Stimulated activated CD4-positive, alpha-beta T cell treated with anti-CD3 and anti-CD28 coated beads, TNF-alpha, amount 100 ng/mL, for 4 hours (primary cell): ENCODE measurements at regions not wholly inside any gene's neighbourhood (a gene's known extent, or its start where the extent isn't known, plus 50 kb on each side); places are given as distances from the start of the nearest gene placed in this dataset.

Source experiments
- DNase-seq, 3 experiments: peaks; one replicate each; pipeline ENCODE4 v3.0.0-alpha.2; 2020; ENCODE audit warnings: low read depth in 3 of 3

DNA sequence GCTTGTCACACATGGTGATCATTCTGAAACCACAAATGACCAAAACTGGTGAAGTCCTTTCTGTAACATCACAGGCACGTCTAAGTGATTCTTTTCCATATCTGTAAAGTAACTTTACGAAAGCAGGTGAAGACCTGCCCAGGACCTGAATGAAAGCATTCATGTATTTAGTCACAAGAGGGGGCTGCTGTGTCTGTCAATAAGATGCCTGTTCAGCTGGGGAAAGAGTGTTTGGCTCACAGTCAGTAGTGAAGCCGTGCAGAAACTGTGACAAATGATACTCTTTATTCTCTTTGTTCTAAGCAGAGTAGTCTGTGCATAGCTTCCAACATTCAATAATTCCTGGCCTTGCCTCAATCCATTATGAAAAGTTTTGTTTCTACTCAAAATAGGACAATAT, 373.5 kb upstream of the OR4E1 start:
- no peak for DNase-seq

GRCh38 chr14:22046063-22046462, 372.4 kb upstream of the OR4E1 start:
- DNase-seq, result no peak

DNA sequence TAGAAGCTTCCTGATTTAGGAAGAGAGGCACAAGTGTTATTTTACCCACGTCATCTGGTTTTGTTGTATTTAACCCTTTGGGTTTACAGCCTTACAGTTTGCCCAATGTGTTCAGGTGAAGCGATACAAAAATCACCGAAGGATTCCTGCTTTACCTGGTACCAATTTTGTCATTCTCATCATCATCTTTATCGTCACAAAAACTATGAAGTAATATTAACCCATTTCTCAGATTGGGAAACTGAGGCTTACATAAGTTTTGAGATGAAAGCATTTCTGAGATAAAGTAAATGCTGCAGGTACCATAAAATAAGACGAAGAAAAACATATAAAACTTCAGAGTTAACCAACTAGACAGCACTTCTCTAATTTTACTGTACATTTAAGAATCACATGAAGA, 370.6 kb upstream of the OR4E1 start:
- no peak for DNase-seq

DNA sequence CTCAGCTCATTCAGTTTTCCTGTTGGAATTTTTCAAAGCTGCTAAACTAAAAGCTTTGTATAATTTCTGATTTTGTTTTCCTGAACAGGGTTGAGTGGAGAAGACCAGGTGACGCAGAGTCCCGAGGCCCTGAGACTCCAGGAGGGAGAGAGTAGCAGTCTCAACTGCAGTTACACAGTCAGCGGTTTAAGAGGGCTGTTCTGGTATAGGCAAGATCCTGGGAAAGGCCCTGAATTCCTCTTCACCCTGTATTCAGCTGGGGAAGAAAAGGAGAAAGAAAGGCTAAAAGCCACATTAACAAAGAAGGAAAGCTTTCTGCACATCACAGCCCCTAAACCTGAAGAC, 367.1 kb upstream of the OR4E1 start:
- DNase-seq, result no peak

DNA sequence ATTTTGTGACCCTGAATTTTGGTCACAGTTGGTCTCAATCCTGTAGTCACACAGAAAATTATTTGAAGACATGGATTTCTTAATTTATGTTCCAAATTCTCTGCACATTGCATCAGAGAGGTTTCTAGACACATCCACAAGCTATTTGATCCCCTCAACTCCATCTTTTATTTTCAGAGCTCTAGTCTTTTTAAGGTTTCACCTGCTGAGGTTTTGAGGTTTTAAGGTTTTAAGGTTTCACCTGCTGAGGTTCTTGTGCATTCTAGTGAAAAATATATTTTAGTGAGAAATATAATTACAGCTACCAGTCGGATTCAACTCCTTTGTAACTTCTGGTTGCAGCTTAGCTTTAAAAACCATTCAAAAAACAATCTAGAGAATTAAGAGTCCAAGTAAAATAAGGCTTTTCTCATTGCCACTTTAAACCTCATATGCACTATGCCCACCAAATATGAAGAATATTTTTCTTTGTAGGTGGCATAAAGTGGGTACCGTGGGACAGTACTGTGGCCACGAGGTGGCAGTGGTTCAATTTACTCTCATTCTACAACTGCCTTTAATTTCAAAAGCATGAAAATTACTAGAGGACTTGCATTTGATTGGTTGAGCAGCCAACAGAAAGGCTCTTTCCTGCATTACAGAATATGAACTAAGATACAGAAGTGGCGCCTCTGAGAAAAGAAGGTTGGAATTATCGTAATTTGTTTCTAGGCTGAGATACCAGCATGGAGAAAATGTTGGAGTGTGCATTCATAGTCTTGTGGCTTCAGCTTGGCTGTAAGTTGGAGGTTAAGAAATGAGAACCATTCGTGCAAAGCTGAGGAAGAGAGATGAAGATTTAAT, 366.5 kb upstream of the OR4E1 start:
- DNase-seq, result no peak

GRCh38 chr14:22036541-22037239, 363.1 kb upstream of the OR4E1 start:
- DNase-seq, result no peak

DNA sequence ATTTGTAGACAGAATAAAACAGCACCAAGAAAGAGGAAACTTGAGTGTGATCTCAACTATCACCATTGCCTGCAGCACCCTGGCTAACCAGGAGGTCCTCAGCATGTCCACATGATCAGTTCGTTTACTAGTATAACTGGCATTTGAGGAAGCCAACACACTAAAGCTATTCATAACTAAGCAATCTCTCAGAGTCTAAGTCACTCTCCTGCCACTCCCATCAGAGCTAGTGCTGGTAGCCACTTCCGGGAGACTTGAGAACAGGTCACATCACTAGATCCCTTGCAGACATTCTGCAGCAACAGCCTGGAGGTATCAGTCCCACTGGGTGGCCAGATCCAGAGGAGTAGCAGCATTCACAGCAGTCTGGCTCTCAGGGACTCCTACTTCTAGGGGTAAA, 352.9 kb upstream of the OR4E1 start:
- no peak for DNase-seq

GRCh38 chr14:22025879-22026278, 352.3 kb upstream of the OR4E1 start:
- DNase-seq, result no peak

GRCh38 chr14:22024137-22024536, 350.5 kb upstream of the OR4E1 start:
- DNase-seq, result no peak

DNA sequence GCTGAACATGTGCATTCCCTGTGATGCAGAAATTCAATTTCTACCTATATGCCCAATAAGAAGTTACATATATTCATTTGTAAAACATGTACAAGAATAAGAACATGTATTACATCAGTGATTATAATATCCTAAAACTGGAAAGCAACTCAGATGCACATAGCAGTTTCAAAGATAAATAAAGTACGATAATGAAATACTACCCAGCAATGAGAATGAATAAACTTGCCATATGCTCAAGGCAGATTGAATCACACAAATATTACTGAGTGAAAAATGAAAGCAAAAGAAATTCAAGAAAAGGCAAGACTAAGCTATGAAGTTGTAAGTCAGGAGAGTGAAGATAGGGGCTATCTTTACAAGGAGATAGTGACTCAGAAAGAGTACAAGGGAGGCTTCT, 345.3 kb upstream of the OR4E1 start:
- no peak for DNase-seq

GRCh38 chr14:22012452-22012851, 338.8 kb upstream of the OR4E1 start:
- no peak for DNase-seq

GRCh38 chr14:22011253-22011642, 337.6 kb upstream of the OR4E1 start:
- no peak for DNase-seq

GRCh38 chr14:22010545-22011252, 337.1 kb upstream of the OR4E1 start:
- no peak for DNase-seq

DNA sequence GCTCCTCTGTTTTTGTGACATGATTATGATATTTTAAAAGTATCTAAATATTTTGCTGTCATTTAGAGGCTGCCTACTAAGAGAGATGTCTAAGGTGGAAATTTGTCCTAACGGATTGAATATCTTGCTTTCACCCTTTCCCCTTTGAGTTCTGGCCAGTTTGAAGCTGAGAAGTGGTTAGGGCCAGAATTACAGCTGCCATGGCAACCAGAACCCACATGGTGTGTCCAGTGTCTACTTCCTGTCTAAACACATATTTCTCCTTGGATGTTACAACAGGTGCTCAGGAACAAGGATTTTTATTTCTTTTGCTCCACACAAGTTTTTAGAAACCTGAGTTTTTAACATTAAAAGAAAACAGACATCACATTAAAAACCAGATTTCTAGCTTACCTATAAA, 335.1 kb upstream of the OR4E1 start:
- no peak for DNase-seq

DNA sequence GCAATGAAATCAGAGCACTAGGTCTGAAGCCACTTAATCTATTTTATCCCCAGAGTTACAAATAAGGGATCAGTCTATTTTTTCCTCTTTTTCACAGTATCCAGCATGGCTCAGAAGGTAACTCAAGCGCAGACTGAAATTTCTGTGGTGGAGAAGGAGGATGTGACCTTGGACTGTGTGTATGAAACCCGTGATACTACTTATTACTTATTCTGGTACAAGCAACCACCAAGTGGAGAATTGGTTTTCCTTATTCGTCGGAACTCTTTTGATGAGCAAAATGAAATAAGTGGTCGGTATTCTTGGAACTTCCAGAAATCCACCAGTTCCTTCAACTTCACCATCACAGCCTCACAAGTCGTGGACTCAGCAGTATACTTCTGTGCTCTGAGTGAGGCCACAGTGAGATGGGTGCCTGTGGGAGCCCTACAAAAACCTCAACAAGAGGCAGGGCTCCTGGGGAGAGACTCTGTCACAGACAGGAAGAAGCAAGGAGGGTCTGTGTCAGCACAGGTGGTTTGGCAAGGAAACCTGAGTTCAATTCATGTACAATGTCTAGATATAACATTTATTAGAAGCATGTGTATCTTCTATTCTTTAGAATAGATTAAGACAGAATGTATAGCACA, 334.3 kb upstream of the OR4E1 start:
- DNase-seq, result no peak

- DNase-seq, result no peak
These were observed 333.7 kb upstream of the OR4E1 start for GRCh38 chr14:22007363-22007762.

- DNase-seq, result no peak
These were observed 329.8 kb upstream of the OR4E1 start for GRCh38 chr14:22003461-22003860.

GRCh38 chr14:22002860-22003284, 329.3 kb upstream of the OR4E1 start:
- peak; percentile 23 to 45 (median 38) for DNase-seq

- no peak for DNase-seq
These were observed 325.8 kb upstream of the OR4E1 start for GRCh38 chr14:21999402-21999801.

DNA sequence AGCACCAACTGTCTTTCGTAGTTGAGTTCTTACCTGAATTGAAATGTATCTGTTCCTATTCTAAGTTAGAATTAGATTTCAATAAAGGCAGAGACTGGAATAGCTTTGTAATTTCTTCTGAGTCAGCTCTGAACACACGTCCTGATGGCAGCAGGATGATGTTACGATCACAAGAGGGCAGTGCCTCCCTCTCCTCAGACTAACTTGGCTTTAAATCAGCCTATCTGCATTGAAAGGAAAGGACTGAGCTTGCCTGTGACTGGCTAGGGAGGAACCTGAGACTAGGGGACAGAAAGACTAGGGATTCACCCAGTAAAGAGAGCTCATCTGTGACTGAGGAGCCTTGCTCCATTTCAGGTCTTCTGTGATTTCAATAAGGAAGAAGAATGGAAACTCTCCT, 323.7 kb upstream of the OR4E1 start:
- DNase-seq, result no peak

DNA sequence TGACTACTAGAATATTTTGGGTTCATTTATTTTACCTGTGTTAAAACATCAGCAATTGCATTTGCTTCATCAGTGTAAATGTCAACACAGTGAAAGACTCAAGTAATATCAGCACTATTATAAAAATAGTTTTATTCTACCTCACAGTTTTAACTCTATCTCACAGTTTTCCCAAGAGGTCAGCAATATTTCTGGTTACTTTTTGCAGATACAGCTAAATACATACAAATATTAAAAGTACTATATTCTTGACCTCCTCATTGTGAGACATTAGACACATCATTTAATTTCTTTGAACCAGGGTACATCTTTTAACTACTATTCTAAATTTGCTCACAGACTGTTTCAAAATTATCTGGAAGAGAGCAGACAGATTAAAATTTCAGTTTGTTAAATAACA, 321.7 kb upstream of the OR4E1 start:
- DNase-seq, result no peak

- DNase-seq, result no peak
These were observed 320.2 kb upstream of the OR4E1 start for GRCh38 chr14:21993837-21994236.
